IMR-90 (cell line): ENCODE measurements at regions not wholly inside any gene's neighbourhood (a gene's known extent, or its start where the extent isn't known, plus 50 kb on each side); places are given as distances from the start of the nearest gene placed in this dataset.

Experiments
- ATAC-seq: fragments of 200-7000 bp; cut with Tn5 transposase; 2 replicates; pipeline ENCODE4 v1.9.1; 2020; ENCODE audit warnings: low read depth, mild to moderate bottlenecking, moderate library complexity
- BruUV-seq: library from RNA; stranded (reverse); fragments of 400-500 nt; replicated peaks from 2 replicates; lab custom pipeline; 2021; lab: Mats Ljungman, UMichigan
- CTCF ChIA-PET: fragments of 300-600 bp; formaldehyde crosslinking; extraction: SDS; loops from one replicate; lab custom pipeline; 2021; ENCODE audit warnings: antibody characterized with exemption; lab: Yijun Ruan, JAX
- POLR2A ChIA-PET: fragments of 300-600 bp; sonication (Branson Sonifier 250); formaldehyde crosslinking; loops from one replicate; lab custom pipeline; 2022; ENCODE audit warnings: antibody characterized with exemption; ENCODE audit not compliant: unreplicated experiment; lab: Charles Lee
- DNase-seq: peaks from one replicate; pipeline ENCODE4 v3.0.0; 2013
- H2AFZ ChIP-seq: replicated peaks from 2 replicates; pipeline ENCODE3; 2013; ENCODE audit warnings: low read length, mild to moderate bottlenecking; ENCODE audit not compliant: poor library complexity
- H2AK5ac ChIP-seq: 2 replicates; pipeline ENCODE4 v1.6.1; 2013; ENCODE audit warnings: low read depth, low read length, inconsistent platforms
- H2AK9ac ChIP-seq: replicated peaks from 2 replicates; pipeline ENCODE3; 2013; ENCODE audit warnings: mild to moderate bottlenecking, low read depth, low read length, moderate library complexity; ENCODE audit not compliant: poor library complexity
- H2BK120ac ChIP-seq: 2 replicates; pipeline ENCODE4 v1.6.1; 2013; ENCODE audit warnings: low read depth, low read length, inconsistent platforms
- H2BK15ac ChIP-seq: 3 replicates; pipeline ENCODE4 v1.6.1; 2013; ENCODE audit warnings: low read depth, low read length, inconsistent platforms
- H2BK20ac ChIP-seq: 2 replicates; pipeline ENCODE4 v1.6.1; 2013; ENCODE audit warnings: low read depth, mild to moderate bottlenecking, inconsistent platforms, low read length, moderate library complexity
- H2BK5ac ChIP-seq: 2 replicates; pipeline ENCODE4 v1.6.1; 2013; ENCODE audit warnings: mild to moderate bottlenecking, low read depth, low read length, inconsistent platforms; ENCODE audit not compliant: poor library complexity, severe bottlenecking
- H3K14ac ChIP-seq: replicated peaks from 2 replicates; pipeline ENCODE4 v1.6.1; 2013; ENCODE audit warnings: low read depth, low read length, inconsistent platforms
- H3K18ac ChIP-seq: 2 replicates; pipeline ENCODE4 v1.6.1; 2013; ENCODE audit warnings: low read depth, low read length, control low read depth
- H3K23ac ChIP-seq: 2 replicates; pipeline ENCODE4 v1.6.1; 2013; ENCODE audit warnings: low read depth, low read length, inconsistent platforms
- H3K27ac ChIP-seq: 2 replicates; pipeline ENCODE4 v1.5.1; 2013; ENCODE audit warnings: mild to moderate bottlenecking, control low read depth, low read length; ENCODE audit not compliant: insufficient read depth
- H3K27me3 ChIP-seq: 2 replicates; pipeline ENCODE4 v1.6.1; 2013; ENCODE audit warnings: low read length; ENCODE audit not compliant: control insufficient read depth, insufficient read depth
- H3K36me3 ChIP-seq: 2 replicates; pipeline ENCODE4 v1.6.1; 2013; ENCODE audit warnings: low read length, mixed read lengths; ENCODE audit not compliant: control insufficient read depth, insufficient read depth
- H3K4ac ChIP-seq: 2 replicates; pipeline ENCODE4 v1.6.1; 2013; ENCODE audit warnings: low read depth, low read length, inconsistent platforms
- H3K4me1 ChIP-seq: 2 replicates; pipeline ENCODE4 v1.6.1; 2013; ENCODE audit warnings: low read length, mixed read lengths; ENCODE audit not compliant: control insufficient read depth, insufficient read depth
- H3K4me2 ChIP-seq: 2 replicates; pipeline ENCODE4 v1.6.1; 2013; ENCODE audit warnings: low read depth, mild to moderate bottlenecking, control low read depth, low read length, moderate library complexity
- H3K4me3 ChIP-seq: 2 replicates; pipeline ENCODE4 v1.5.1; 2013; ENCODE audit warnings: low read depth, mild to moderate bottlenecking, control low read depth, low read length, moderate library complexity; ENCODE audit not compliant: insufficient read depth
- H3K56ac ChIP-seq: 2 replicates; pipeline ENCODE4 v1.6.1; 2013; ENCODE audit warnings: low read length, inconsistent platforms; ENCODE audit not compliant: insufficient read depth; ENCODE audit errors: extremely low read depth
- H3K79me1 ChIP-seq, 2 experiments: 2 replicates each; pipeline ENCODE4 v1.6.1; 2013; ENCODE audit warnings: low read length in 2 of 2, inconsistent platforms in 1 of 2, low read depth in 1 of 2
- H3K9ac ChIP-seq: 2 replicates; pipeline ENCODE4 v1.6.1; 2013; ENCODE audit warnings: low read depth, low read length, control low read depth
- H3K9me1 ChIP-seq: 2 replicates; pipeline ENCODE4 v1.6.1; 2013; ENCODE audit warnings: low read length, inconsistent platforms; ENCODE audit not compliant: insufficient read depth
- H3K9me3 ChIP-seq: 2 replicates; pipeline ENCODE4 v1.6.1; 2013; ENCODE audit warnings: low read length; ENCODE audit not compliant: control insufficient read depth, insufficient read depth
- H4K20me1 ChIP-seq: 2 replicates; pipeline ENCODE4 v1.6.1; 2013; ENCODE audit warnings: low read length, inconsistent platforms; ENCODE audit not compliant: insufficient read depth
- H4K5ac ChIP-seq: 2 replicates; pipeline ENCODE4 v1.6.1; 2013; ENCODE audit warnings: mild to moderate bottlenecking, low read depth, low read length, control low read depth
- H4K8ac ChIP-seq, 2 experiments: 2 replicates each; pipeline ENCODE4 v1.6.1; 2013; ENCODE audit warnings: low read depth in 2 of 2, low read length in 2 of 2, control low read depth in 1 of 2, inconsistent platforms in 1 of 2
- H4K91ac ChIP-seq: 2 replicates; pipeline ENCODE4 v1.6.1; 2013; ENCODE audit warnings: low read depth, low read length, inconsistent platforms; ENCODE audit not compliant: insufficient read depth
- CHD1 ChIP-seq: IDR thresholded peaks from 2 replicates; pipeline ENCODE4 v1.6.1; 2012; ENCODE audit warnings: low read depth, low read length, improper control_type of control experiment
- MAFK ChIP-seq: IDR thresholded peaks from 2 replicates; pipeline ENCODE4 v1.6.1; 2012; ENCODE audit warnings: low read depth, low read length, improper control_type of control experiment
- WGBS, 2 experiments: methylation state at CpG; one replicate each; pipeline versions ENCODE4 v1.1.5 to v1.1.7; 2013; ENCODE audit warnings: missing lambda C conversion rate in 2 of 2; ENCODE audit not compliant: insufficient read length in 1 of 2; ENCODE audit errors: extremely low coverage in 2 of 2; 5-methylcytosine and 5-hydroxymethylcytosine counted together
- dilution Hi-C: fragments of 300-500 bp; cut with HindIII; formaldehyde crosslinking; loops from one replicate; pipeline ENCODE4 v1.14.3; 2018; ENCODE audit warnings: low sequenced_read_pairs; ENCODE audit not compliant: unreplicated experiment
- in situ Hi-C: fragments of 300-500 bp; cut with MboI; formaldehyde crosslinking; loops from 3 replicates; pipeline ENCODE4 v1.14.3; 2019; ENCODE audit warnings: low sequenced_read_pairs, inconsistent platforms, mixed read lengths
- intact Hi-C: fragments of 100-400 bp; cut with micrococcal nuclease; formaldehyde crosslinking; loops from 2 replicates; pipeline ENCODE4 v1.10.0; 2022

GRCh38 chr9:96062031-96062430 is 186.5 kb downstream of the ERCC6L2 start:
- peaks cover 3% of the 10 kb centered on the region; the same call in 1 of the 2 replicates for H3K9me3 ChIP-seq
- H2BK20ac ChIP-seq, result no peak overlapping the region
- ATAC-seq, result no peak
- no peak overlapping the region for H2AFZ ChIP-seq
- no peak overlapping the region for H2AK5ac ChIP-seq
- no peak overlapping the region for H3K14ac ChIP-seq
- H4K5ac ChIP-seq, result no peak overlapping the region
- H3K27me3 ChIP-seq, result peaks cover 3% of the 10 kb centered on the region; the same call in 1 of the 2 replicates
- H4K91ac ChIP-seq, result no peak overlapping the region
- dilution Hi-C loops, result no loop called here
- no peak overlapping the region for H3K18ac ChIP-seq
- H3K9ac ChIP-seq, result no peak overlapping the region
- peak; percentile 84 for TF ChIP-seq MAFK
- TF ChIP-seq CHD1, result no peak
- H3K56ac ChIP-seq, result no peak overlapping the region
- peaks cover 2% of the 10 kb centered on the region; the same call in 1 of the 2 replicates for H3K4me1 ChIP-seq
- ChIA-PET CTCF (no interaction called here), POLR2A (no interaction called here)
- no peaks in the 10 kb centered on the region for H3K79me1 ChIP-seq
- H3K4me2 ChIP-seq, result no peak overlapping the region
- no peak overlapping the region for H4K8ac ChIP-seq
- H2BK15ac ChIP-seq, result no peak overlapping the region
- no peak for DNase-seq
- H4K20me1 ChIP-seq, result no peaks in the 10 kb centered on the region
- no peaks in the 10 kb centered on the region; the same call in 1 of the 2 replicates for H3K9me1 ChIP-seq
- H2BK5ac ChIP-seq, result no peak overlapping the region
- no peak overlapping the region for H3K23ac ChIP-seq
- no TSS peak for BruUV-seq
- no peak overlapping the region for H2AK9ac ChIP-seq
- H3K36me3 ChIP-seq, result no peaks in the 10 kb centered on the region
- no peak overlapping the region for H3K4ac ChIP-seq
- in situ Hi-C loops, result no loop called here
- no peak overlapping the region for H2BK120ac ChIP-seq
- no peak overlapping the region for H3K27ac ChIP-seq
- H3K4me3 ChIP-seq, result no peak overlapping the region
- intact Hi-C loops, result no loop called here
- WGBS, 2 experiments, result 33% methylated on average over 1 of the region's 4 CpGs; no CpG with 5 or more reads in 1 of the 2 experiments
